NCI-H1930 (cell line): ENCODE measurements at regions not wholly inside any gene's neighbourhood (a gene's known extent, or its start where the extent isn't known, plus 50 kb on each side); places are given as distances from the start of the nearest gene placed in this dataset.
"Not testable (repeated sequence)": the region's sequence is repeated elsewhere in the genome, so short reads cannot be mapped to it uniquely, and the experiment has no call there.

Experiments used
- DNase-seq, 2 experiments: peaks; one replicate each; lab custom pipeline; 2025; lab: John Stamatoyannopoulos, UW

GRCh38 chr6:4351520-4352321 lies 216.3 kb upstream of the ECI2 start:
- DNase-seq, result no peak

DNA sequence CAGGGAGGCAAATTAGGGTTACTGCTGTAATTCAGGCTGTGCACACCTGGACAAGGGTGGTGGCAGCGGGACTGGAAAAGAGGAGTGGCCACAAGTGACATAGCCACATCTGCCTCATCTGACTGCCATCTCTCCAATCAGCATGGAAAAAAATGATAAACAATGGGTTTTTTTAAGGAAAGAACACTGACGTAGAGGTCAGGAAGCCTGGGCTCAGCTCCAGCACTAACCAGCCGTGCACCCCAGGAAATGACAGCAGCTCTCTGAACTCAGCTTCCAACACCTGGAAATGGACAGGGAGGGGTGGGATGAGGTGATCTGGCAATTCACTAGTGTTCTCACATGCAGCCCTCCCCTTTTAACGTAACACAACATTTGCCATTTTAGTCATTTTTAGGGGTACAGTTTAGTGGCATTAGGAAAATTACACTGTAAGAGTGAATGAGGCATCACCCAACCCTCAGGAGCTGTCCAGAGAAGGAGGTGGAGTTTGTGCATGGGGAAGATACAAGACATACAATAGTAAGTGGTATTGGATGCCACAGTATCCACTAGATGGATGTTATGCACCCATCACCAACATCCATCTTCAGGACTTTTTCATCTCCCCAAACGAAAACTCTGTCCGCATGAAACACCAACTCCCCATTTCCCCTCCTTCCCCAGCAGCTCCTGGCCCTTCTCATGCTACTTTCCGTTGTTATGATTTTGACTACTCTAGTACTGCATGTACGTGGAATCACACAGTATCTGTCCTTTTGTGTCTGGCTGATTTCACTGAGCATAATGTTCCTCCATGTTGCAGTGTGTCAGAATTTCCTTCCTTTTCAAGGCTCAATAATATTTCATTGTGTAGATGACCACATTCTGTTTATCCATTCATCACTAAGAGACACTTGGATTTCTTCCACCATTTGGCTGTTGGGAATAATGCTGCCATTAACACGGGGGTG lies 215.5 kb upstream of the ECI2 start:
- no peak for DNase-seq

GRCh38 chr6:4349931-4350330 lies 214.6 kb upstream of the ECI2 start:
- no peak for DNase-seq

DNA sequence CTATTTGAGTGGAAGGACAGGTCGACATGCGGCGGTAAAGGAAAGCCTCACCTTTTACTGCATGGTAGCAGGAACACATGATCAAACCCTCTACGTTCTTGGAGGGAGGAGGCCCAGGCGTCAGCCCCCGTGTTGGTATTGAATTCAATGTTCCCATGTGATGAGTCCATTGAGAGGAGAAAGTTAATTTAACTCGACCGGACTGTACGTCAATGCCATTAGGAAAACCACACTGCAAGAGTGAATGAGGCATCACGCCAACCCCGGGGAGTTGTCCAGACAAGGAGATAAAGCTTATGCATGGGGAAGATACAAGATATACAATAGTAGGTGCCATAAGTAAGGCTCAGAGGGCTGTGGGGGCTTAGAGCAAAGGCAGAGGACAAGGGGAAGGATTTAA lies 213.9 kb upstream of the ECI2 start:
- no peak for DNase-seq

- DNase-seq, result no peak
Measured at GRCh38 chr6:4348462-4349112, 213.2 kb upstream of the ECI2 start.

GRCh38 chr6:4347877-4348276 lies 212.5 kb upstream of the ECI2 start:
- no peak for DNase-seq

DNA sequence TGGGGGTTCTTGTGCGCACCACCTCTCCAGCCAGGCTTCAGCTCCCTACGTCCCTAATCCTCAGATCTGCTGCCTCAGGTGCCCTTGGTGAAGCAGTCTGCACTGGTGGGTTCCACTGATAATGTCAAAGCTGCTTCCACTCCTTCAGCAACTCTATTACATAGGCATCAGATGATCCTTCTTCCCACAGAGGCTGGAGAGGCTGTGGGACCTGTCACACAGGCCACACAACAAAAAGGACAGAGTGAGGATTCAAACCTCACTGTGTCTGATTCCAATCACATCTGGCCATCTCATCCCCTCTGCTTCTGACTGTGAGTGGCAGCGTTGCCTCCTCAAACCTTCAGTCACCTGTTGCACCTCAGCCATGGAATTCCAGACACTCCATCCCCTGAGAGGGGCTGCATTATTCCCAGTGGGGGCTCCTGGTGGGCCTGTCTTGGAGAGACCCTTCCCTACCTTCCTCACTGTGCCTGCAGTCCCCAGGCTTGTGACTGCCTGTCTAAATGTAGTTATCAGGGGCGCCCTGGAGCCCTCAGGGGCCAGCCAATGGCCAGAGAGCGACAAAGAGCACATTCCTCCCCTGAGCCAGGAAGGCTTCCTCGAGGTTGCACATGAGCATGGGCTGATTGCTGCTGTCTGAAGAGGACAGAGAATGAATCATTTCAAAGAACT lies 211.4 kb upstream of the ECI2 start:
- no peak for DNase-seq

DNA sequence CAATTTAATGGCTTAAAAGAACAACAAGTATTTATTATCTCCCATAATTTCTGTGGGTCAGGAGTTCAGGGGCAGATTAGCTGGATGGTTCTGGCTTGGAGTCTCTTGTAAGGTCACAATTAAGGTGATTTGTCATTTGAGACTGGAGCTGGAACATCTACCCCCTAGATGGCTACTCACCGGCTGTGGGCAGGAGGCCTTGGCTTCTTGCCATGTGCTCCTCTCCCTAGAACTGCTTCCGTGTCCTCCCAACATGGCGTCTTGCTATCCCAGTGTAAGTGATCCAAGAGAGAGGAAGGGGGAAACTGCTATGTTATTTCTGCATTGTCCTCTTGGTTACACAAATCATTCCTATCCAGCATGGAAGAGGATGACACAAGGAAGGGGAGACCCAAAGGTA lies 210.2 kb upstream of the ECI2 start:
- no peak for DNase-seq

- no peak for DNase-seq
Measured at GRCh38 chr6:4344317-4344899, 209.0 kb upstream of the ECI2 start.

DNA sequence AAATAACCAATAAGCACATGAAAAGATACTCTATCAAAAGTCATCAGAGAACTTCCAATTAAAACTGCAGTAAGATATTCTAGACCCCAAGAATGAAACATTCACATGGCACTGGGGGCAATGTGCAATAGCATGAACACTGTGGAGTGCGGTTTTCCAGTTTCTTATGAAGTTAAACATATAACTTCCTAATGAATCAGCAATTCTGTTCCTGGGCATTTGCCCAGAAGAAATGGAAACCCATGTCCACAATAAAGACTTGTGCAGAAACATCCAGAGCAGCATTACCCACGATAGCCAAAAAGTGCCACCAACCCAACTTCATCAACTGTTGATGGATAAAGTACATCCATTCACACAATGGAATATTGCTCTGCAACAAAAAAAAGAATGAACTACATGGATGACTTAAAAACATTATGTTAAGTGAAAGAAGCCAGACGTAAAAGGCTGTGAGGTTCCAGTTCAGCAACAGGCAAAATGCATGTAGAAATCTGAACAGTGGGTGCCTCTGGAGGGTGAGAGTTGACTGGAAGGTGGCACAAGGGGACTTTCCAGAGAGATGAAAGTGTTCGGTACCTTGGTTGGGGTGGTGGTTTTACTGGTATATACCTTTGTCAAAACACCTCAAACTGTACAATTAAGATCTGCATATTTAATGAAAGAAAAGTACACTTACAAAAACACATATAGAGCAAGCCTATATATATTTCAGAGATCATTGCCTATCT lies 207.2 kb upstream of the ECI2 start:
- no peak for DNase-seq

- no peak for DNase-seq
Measured at GRCh38 chr6:4341078-4341797, 205.9 kb upstream of the ECI2 start.

DNA sequence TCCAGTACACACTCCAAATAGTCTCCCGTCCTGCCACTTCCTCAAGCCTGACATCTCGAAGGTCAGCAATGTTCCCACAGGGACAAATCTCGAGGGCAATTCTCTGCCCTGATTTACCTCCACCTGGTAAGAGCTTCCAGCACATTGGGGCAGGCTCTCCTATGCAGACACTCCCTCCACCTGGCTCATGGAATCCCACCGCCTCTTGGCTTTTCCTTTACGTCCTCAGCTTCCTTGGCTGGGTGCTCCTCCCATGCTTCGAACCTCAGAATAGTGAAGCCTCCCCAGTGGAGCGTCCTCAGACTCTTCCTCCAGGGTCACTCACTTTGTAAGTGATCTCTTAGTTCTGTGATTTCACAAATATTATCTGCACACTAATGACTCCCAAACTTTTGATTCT lies 205.2 kb upstream of the ECI2 start:
- DNase-seq, result no peak

- DNase-seq, result no peak
Measured at GRCh38 chr6:4338884-4339283, 203.5 kb upstream of the ECI2 start.

DNA sequence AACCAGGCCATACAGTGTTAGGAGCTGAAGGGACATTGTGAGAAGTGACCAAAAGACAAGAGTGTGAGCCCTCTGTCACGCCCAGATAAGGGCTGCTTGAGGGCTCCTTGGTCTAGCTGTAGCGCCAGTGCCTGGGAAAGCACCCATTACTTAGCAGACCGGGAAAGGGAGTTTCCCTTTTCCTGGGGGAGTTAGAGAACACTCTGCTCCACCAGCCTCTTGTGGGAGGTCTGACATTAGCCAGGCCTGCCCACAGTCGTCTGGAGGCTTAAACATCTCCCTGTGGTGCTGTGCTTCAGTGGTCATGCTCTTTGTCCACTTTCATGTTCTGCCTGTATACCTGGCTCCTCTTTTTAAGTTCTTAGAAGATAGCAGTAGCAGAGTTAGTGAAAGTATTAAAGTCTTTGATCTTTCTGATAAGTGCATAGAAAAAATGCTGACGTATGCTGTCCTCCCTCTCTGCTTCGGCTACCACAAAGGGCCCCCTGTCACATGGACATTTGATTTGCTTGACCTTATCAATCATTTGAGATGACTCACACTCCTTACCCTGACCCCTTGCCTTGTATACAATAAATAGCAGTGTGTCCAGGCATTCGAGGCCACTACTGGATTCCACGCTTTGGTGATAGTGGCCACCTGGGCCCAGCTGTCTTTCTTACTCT lies 201.5 kb upstream of the ECI2 start:
- no peak for DNase-seq

- DNase-seq, result no peak
Measured at GRCh38 chr6:4336084-4336483, 200.7 kb upstream of the ECI2 start.

DNA sequence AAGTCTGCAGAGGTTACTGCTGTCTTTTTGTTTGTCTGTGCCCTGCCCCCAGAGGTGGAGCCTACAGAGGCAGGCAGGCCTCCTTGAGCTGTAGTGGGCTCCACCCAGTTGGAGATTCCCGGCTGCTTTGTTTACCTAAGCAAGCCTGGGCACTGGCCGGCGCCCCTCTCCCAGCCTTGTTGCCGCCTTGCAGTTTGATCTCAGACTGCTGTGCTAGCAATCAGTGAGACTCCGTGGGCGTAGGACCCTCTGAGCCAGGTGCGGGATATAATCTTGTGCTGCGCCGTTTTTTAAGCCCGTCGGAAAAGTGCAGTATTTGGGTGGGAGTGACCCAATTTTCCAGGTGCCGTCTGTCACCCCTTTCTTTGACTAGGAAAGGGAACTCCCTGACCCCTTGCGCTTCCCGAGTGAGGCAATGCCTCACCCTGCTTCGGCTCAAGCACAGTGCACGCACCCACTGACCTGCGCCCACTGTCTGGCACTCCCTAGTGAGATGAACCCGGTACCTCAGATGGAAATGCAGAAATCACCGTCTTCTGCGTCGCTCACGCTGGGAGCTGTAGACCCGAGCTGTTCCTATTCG lies 198.9 kb upstream of the ECI2 start:
- DNase-seq, result not testable (repeated sequence)

DNA sequence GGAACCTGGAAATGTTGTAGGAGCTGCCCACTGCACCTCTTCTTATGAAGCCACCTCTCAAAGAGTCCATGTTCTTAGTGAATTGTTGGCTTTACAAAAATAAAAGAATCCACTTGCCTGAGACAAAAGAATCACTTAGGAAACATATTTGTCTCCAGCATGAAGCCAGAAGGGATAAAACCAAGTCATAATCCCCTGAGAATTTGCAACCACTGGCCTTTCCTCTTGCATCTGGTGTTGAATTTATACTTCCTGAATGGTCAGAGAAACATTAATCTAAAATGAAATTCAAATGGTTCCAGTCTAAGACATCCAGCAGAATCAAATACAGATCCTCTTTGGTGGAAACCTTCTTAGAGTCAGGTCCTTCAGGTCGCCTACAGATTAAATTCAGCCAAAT lies 192.5 kb upstream of the ECI2 start:
- no peak for DNase-seq

GRCh38 chr6:4324746-4325145 lies 189.4 kb upstream of the ECI2 start:
- no peak for DNase-seq

- DNase-seq, result no peak
Measured at GRCh38 chr6:4323322-4323721, 187.9 kb upstream of the ECI2 start.
